Esophagus muscularis mucosa (tissue), 4 donors: ENCODE measurements at regions not wholly inside any gene's neighbourhood (a gene's known extent, or its start where the extent isn't known, plus 50 kb on each side); places are given as distances from the start of the nearest gene placed in this dataset.

Experiments used
- DNase-seq: peaks from one replicate; pipeline ENCODE4 v3.0.0-alpha.2; 2017; ENCODE audit errors: extremely low spot score
- H3K27ac ChIP-seq, 4 donors: fragments of 200-600 bp; sonication (generic); replicated peaks in 1 of 4; 1 replicate in 3 of 4; 2 replicates in 1 of 4; pipeline ENCODE4 v1.5.1; 2016 to 2019; ENCODE audit warnings: mild to moderate bottlenecking in 1 of 4
- H3K27me3 ChIP-seq, 4 donors: fragments of 200-600 bp; sonication (generic); one replicate each; pipeline versions ENCODE4 v1.5.1 to v1.6.0; 2016 to 2019
- H3K36me3 ChIP-seq, 4 donors: fragments of 200-600 bp; sonication (generic); one replicate each; pipeline ENCODE4 v1.5.1; 2016 to 2019
- H3K4me1 ChIP-seq, 4 donors: fragments of 200-600 bp; sonication (generic); one replicate each; pipeline ENCODE4 v1.5.1; 2016 to 2019
- H3K4me3 ChIP-seq, 4 donors: fragments of 200-600 bp; sonication (generic); 1 replicate in 2 of 4; 2 replicates in 2 of 4; pipeline ENCODE4 v1.5.1; 2016 to 2019; ENCODE audit warnings: mild to moderate bottlenecking in 4 of 4, moderate library complexity in 1 of 4
- H3K9me3 ChIP-seq, 4 donors: fragments of 200-600 bp; sonication (generic); 1 replicate in 3 of 4; 2 replicates in 1 of 4; pipeline ENCODE4 v1.5.1; 2016 to 2019
- CTCF ChIP-seq, 3 experiments: fragments of 200-600 bp in 2 of 3; fragments of 450-650 bp in 1 of 3; sonication (generic) in 2 of 3; IDR thresholded peaks; one replicate each; pipeline ENCODE4 v1.5.1; 2017 to 2019; ENCODE audit warnings: antibody characterized with exemption in 3 of 3, mild to moderate bottlenecking in 2 of 3, moderate library complexity in 1 of 3
- EP300 ChIP-seq: sonication (generic); formaldehyde crosslinking; IDR thresholded peaks from one replicate; pipeline ENCODE4 v1.6.1; 2017; ENCODE audit warnings: antibody characterized with exemption
- POLR2A ChIP-seq: fragments of 450-650 bp; IDR thresholded peaks from one replicate; pipeline ENCODE4 v1.6.1; 2017; ENCODE audit warnings: antibody characterized with exemption, moderate library complexity, mild to moderate bottlenecking, low read depth
- POLR2AphosphoS5 ChIP-seq, 2 donors: sonication (generic); formaldehyde crosslinking; IDR thresholded peaks; one replicate each; pipeline ENCODE4 v1.6.1; 2017; ENCODE audit warnings: antibody characterized with exemption in 2 of 2
- WGBS: methylation state at CpG from one replicate; pipeline ENCODE4 v1.1.5; 2018; 5-methylcytosine and 5-hydroxymethylcytosine counted together
- intact Hi-C: fragments of 100-400 bp; cut with DNase I; formaldehyde crosslinking; loops from one replicate; pipeline ENCODE4 v1.15.1; 2023

- H3K27ac ChIP-seq = no peak overlapping the region
- no peaks in the 10 kb centered on the region for H3K9me3 ChIP-seq
- intact Hi-C loops = no loop called here
- DNase-seq = peak; percentile 62
- H3K36me3 ChIP-seq = no peaks in the 10 kb centered on the region
- no peak overlapping the region for H3K4me3 ChIP-seq
- no peak for TF ChIP-seq EP300
- no peak for TF ChIP-seq POLR2AphosphoS5 (IDR thresholded peaks at IDR 0.05)
- no peak for TF ChIP-seq POLR2A
- TF ChIP-seq CTCF (IDR thresholded peaks at IDR 0.05) = no peak
- H3K4me1 ChIP-seq = peaks cover 0 to 15% (median 4%) of the 10 kb centered on the region in 4 donors
- 56% methylated on average over 8 of the region's 8 CpGs for WGBS
- no peaks in the 10 kb centered on the region for H3K27me3 ChIP-seq
These were observed 61.6 kb upstream of the GZMB start for GRCh38 chr14:24695265-24696241.

GRCh38 chr14:24694680-24695079 lies 60.7 kb upstream of the GZMB start:
- Histone ChIP-seq H3K27ac (no peak overlapping the region), H3K4me3 (no peak overlapping the region), H3K36me3 (no peaks in the 10 kb centered on the region), H3K27me3 (peaks cover 0 to under 1% (median 0%) of the 10 kb centered on the region in 4 donors), H3K4me1 (peaks cover 0 to 15% (median 4%) of the 10 kb centered on the region in 4 donors), H3K9me3 (no peaks in the 10 kb centered on the region)
- WGBS = 82% methylated on average over 3 of the region's 3 CpGs
- intact Hi-C loops = no loop called here
- no peak for TF ChIP-seq POLR2A
- no peak for TF ChIP-seq EP300
- no peak for TF ChIP-seq POLR2AphosphoS5 (IDR thresholded peaks at IDR 0.05)
- no peak for TF ChIP-seq CTCF (IDR thresholded peaks at IDR 0.05)
- no peak for DNase-seq

GRCh38 chr14:24693983-24694382 lies 60.0 kb upstream of the GZMB start:
- no CpG with 5 or more reads among the region's 2 CpGs for WGBS
- TF ChIP-seq CTCF (IDR thresholded peaks at IDR 0.05) (no peak), POLR2A (no peak), EP300 (no peak), POLR2AphosphoS5 (IDR thresholded peaks at IDR 0.05) (no peak)
- intact Hi-C loops = no loop called here
- H3K4me1 ChIP-seq = peaks cover 0 to 15% (median 4%) of the 10 kb centered on the region in 4 donors
- no peaks in the 10 kb centered on the region for H3K36me3 ChIP-seq
- H3K27me3 ChIP-seq = peaks cover 0 to 5% (median 0%) of the 10 kb centered on the region in 4 donors
- no peak overlapping the region for H3K27ac ChIP-seq
- H3K4me3 ChIP-seq = no peak overlapping the region
- H3K9me3 ChIP-seq = no peaks in the 10 kb centered on the region
- peak; percentile 66 for DNase-seq

- H3K4me1 ChIP-seq = peaks cover 0 to 15% (median 4%) of the 10 kb centered on the region in 4 donors
- peak; percentile 47 for DNase-seq
- H3K36me3 ChIP-seq = no peaks in the 10 kb centered on the region
- peaks cover 0 to 5% (median 0%) of the 10 kb centered on the region in 4 donors for H3K27me3 ChIP-seq
- WGBS = 77% methylated on average over 3 of the region's 3 CpGs
- no peak overlapping the region for H3K27ac ChIP-seq
- TF ChIP-seq EP300 = no peak
- no peak for TF ChIP-seq CTCF (IDR thresholded peaks at IDR 0.05)
- no peak for TF ChIP-seq POLR2AphosphoS5 (IDR thresholded peaks at IDR 0.05)
- no peak for TF ChIP-seq POLR2A
- no peaks in the 10 kb centered on the region for H3K9me3 ChIP-seq
- no peak overlapping the region for H3K4me3 ChIP-seq
- intact Hi-C loops = no loop called here
These were observed 59.4 kb upstream of the GZMB start for GRCh38 chr14:24693353-24693737.
